ENCODE measurements at regions not wholly inside any gene's neighbourhood (a gene's known extent, or its start where the extent isn't known, plus 50 kb on each side); places are given as distances from the start of the nearest gene placed in this dataset.

DNA sequence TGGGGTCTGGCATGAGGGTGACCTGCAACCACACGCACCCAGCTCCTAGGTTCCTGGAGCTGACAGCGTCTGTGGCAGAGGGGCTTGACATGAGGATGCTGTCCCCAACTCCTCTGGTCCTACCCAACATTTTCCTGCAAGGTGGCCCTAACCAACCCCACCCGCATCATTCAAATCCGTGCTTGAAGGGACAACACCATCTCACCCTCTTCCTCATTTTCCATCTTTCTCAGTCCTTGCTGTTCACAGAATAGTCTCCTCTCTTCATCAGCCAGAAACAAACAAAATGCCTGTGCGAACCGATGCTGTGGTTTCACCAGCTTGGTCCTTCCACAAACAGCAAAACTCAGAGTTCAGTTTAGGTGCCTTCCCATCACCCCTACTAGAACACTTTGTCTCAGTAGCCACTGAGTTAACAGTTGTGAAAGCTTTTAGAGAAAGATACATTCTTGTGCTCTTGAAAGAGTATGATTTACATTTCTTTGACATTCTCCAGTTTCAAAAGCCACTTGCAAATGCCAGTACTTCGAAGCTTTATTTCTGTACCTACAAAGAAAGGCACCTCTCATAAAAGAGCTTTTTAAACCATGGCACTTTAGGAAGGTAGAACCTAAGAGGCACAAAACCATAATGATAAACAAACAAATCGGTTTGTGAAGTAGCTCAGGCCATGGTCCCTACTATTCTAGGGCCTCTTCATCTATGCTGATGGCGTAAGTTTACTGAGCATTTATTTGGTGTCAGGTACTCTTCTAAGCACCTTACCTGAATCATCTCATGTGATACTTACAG, 360.1 kb downstream of the SHQ1 start:
- Histone ChIP-seq H3K9me3 (replicated peaks; ENCODE audit: control insufficient read depth, low read depth, low read length) (no peaks in the 10 kb centered on the region), H3K36me3 (ENCODE audit: control insufficient read depth, insufficient read depth, low read length) (no peaks in the 10 kb centered on the region), H3K27ac (ENCODE audit: low read length) (peak overlapping the region; percentile 35), H3K4me3 (ENCODE audit: low read length) (no peak overlapping the region), H3K27me3 (ENCODE audit: control insufficient read depth, insufficient read depth, low read length) (peaks cover 5% of the 10 kb centered on the region), H3K4me1 (ENCODE audit: control insufficient read depth, insufficient read depth, low read length) (peaks cover 25% of the 10 kb centered on the region)
- DNase-seq: no peak
- WGBS (ENCODE audit: insufficient coverage): 88% methylated on average over 7 of the region's 9 CpGs

DNA sequence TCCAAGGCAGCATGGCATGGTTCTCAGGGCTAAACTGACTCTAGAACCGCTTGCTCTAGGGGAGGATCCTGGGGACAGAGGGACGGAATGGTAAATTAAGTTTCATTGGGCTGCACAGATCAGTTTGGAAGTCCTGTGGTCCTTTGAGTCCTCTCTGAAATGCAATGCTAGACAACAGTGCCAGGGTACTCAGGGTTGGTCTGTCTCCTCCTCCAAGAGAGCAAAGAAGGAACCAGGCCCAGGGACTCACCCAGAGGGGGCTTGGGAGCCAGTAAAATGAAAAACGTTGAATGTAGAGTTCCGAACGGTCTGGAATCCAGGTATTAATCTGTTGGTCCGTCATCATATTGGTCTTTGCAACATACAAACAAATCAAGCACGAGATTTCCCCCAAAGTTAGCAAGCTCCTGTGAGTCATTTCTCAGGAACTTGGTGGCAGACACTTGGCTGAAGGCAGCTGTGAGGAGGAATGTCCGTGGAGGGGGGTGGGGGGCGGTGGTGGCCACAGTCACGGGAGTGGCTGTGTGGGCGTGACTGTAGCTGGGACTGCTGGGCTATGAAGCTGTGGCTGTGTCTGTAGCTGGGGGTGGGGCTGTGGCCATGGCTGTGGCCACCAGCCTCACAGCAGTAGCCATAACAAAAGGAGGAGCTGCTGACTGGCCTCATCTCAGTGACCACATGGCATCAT, 361.0 kb downstream of the SHQ1 start:
- Histone ChIP-seq H3K27me3 (ENCODE audit: control insufficient read depth, insufficient read depth, low read length) (peaks cover 5% of the 10 kb centered on the region), H3K36me3 (ENCODE audit: control insufficient read depth, insufficient read depth, low read length) (no peaks in the 10 kb centered on the region), H3K4me1 (ENCODE audit: control insufficient read depth, insufficient read depth, low read length) (peaks cover 26% of the 10 kb centered on the region), H3K27ac (ENCODE audit: low read length) (peak overlapping the region; percentile 62), H3K4me3 (ENCODE audit: low read length) (no peak overlapping the region), H3K9me3 (replicated peaks; ENCODE audit: control insufficient read depth, low read depth, low read length) (no peaks in the 10 kb centered on the region)
- WGBS (ENCODE audit: insufficient coverage): 68% methylated on average over 8 of the region's 11 CpGs
- peak; percentile 52 for DNase-seq

DNA sequence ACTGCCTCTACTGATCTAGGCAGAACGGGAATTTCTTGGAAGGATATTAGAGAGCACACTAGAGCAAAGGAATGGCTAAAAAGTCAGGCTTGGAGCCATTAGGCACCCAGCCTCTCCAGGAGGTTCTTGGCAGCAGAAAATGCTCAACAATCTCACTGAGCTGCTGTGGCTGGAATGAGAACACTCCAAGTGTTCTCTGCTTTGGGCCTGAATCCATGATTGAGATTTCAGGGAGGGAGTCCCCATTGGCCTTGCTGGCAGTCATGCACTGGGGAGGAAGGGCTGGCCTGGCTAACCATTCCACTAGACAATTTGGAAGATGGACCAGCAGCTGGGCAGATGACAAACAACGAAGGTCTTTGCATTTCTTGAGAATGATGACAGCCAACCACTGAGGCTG, 362.6 kb downstream of the SHQ1 start:
- H3K4me1 ChIP-seq (ENCODE audit: control insufficient read depth, insufficient read depth, low read length): peaks cover 22% of the 10 kb centered on the region
- H3K27ac ChIP-seq (ENCODE audit: low read length): no peak overlapping the region

DNA sequence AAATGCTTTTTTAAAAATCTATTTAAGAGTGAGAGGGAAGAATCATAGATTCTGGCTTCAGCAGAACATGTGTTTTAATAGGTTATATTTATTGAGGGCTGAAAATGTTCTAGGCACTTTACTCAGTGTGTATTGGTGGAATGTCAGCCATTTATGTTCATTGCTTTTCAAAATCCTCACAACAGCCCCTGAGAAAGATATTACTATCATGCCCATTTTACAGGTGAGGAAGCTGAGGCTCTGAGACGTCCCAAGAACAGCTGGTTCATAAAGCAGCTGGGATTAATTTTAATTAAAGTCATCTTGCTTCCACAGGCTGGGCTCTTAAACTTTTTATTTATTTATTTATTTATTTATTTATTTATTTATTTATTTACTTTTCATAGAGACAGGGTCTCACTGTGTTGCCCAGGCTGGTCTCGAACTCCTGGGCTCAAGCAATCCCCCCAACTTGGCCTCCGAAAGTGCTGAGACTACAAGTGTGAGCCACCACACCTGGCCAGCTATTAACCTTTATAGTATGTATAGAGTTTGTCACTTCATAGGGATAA, 364.6 kb downstream of the SHQ1 start:
- no peak overlapping the region for H3K4me3 ChIP-seq (ENCODE audit: low read length)

More for the DNA sequence above, 362.6 kb downstream of the SHQ1 start:
- Histone ChIP-seq H3K27me3 (ENCODE audit: control insufficient read depth, insufficient read depth, low read length) (peaks cover 2% of the 10 kb centered on the region), H3K36me3 (ENCODE audit: control insufficient read depth, insufficient read depth, low read length) (no peaks in the 10 kb centered on the region), H3K4me3 (ENCODE audit: low read length) (no peak overlapping the region), H3K9me3 (replicated peaks; ENCODE audit: control insufficient read depth, low read depth, low read length) (no peaks in the 10 kb centered on the region)
- DNase-seq: peak; percentile 74
- 22% methylated on average over 1 of the region's 2 CpGs for WGBS (ENCODE audit: insufficient coverage)

DNA sequence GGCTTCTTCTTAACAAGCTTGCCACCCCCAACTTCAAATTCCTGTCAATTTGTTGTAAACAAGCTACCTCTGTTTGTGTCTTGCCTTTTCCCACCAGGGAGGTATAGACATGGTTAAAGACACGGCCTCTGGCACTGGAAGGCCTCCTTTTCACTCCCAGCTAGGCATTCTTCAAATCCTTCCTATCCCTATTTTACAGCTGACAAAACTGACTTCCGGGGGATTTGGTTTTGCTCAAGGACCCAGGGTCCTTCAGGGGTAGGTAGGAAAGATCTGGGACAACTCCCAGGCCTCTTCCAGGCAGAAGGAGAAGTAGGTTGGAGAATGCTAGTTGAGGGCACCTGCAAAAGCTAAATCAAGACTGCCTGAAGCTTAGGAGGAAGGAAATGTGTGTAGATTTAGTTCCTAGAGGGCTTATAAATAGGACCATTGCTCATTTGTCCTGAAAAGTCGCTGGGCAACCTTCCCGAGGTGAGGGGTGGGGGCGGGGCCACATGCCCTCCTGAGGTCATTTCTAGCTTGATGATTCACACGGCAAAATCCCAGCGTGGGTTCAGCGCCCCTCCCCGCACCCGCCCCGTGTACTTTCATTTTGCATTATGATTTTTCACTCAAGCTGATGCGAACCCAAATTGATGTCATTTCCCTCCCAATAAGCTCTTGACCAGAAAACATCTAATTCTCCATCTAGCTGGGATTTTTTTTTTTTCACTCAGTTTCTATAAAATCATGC, 365.5 kb downstream of the SHQ1 start:
- peak; percentile 62 for DNase-seq
- H3K4me3 ChIP-seq (ENCODE audit: low read length): no peak overlapping the region
- peak overlapping the region; percentile 2 for H3K27ac ChIP-seq (ENCODE audit: low read length)
- 25% methylated on average over 11 of the region's 12 CpGs for WGBS (ENCODE audit: insufficient coverage)
- H3K36me3 ChIP-seq (ENCODE audit: control insufficient read depth, insufficient read depth, low read length): no peaks in the 10 kb centered on the region
- H3K4me1 ChIP-seq (ENCODE audit: control insufficient read depth, insufficient read depth, low read length): peaks cover 20% of the 10 kb centered on the region
- H3K27me3 ChIP-seq (ENCODE audit: control insufficient read depth, insufficient read depth, low read length): peaks cover 1% of the 10 kb centered on the region
- H3K9me3 ChIP-seq (replicated peaks; ENCODE audit: control insufficient read depth, low read depth, low read length): no peaks in the 10 kb centered on the region

More for the DNA sequence above, 364.6 kb downstream of the SHQ1 start:
- H3K36me3 ChIP-seq (ENCODE audit: control insufficient read depth, insufficient read depth, low read length): no peaks in the 10 kb centered on the region
- no peaks in the 10 kb centered on the region for H3K9me3 ChIP-seq (replicated peaks; ENCODE audit: control insufficient read depth, low read depth, low read length)
- no CpG with 5 or more reads among the region's 3 CpGs for WGBS (ENCODE audit: insufficient coverage)
- no peak for DNase-seq
- H3K27ac ChIP-seq (ENCODE audit: low read length): no peak overlapping the region
- peaks cover 2% of the 10 kb centered on the region for H3K27me3 ChIP-seq (ENCODE audit: control insufficient read depth, insufficient read depth, low read length)
- peaks cover 22% of the 10 kb centered on the region for H3K4me1 ChIP-seq (ENCODE audit: control insufficient read depth, insufficient read depth, low read length)

DNA sequence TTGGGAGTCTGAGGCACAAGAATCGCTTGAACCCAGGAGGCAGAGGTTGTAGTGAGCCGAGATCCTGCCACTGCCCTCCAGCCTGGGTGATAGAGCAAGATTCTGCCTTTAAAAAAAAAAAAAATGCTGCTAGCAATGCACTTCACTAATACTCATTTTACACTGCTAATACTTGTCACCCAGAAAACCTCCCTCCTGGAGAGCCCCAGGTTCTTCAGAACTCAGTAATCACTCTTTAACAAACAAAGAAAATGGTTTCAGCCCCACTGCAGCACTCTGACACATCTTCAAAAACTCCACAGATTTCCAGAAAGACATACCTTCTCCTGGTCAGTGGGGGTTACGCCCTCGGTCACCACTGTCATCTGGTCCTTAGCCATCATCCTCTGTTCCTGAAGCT, 366.7 kb downstream of the SHQ1 start:
- Histone ChIP-seq H3K9me3 (replicated peaks; ENCODE audit: control insufficient read depth, low read depth, low read length) (no peaks in the 10 kb centered on the region), H3K4me1 (ENCODE audit: control insufficient read depth, insufficient read depth, low read length) (peaks cover 10% of the 10 kb centered on the region), H3K27me3 (ENCODE audit: control insufficient read depth, insufficient read depth, low read length) (no peaks in the 10 kb centered on the region), H3K4me3 (ENCODE audit: low read length) (no peak overlapping the region), H3K36me3 (ENCODE audit: control insufficient read depth, insufficient read depth, low read length) (no peaks in the 10 kb centered on the region), H3K27ac (ENCODE audit: low read length) (no peak overlapping the region)
- no peak for DNase-seq
- WGBS (ENCODE audit: insufficient coverage): 100% methylated on average over 2 of the region's 4 CpGs

GRCh38 chr3:72480366-72480765, 367.9 kb downstream of the SHQ1 start:
- peaks cover 4% of the 10 kb centered on the region for H3K4me1 ChIP-seq (ENCODE audit: control insufficient read depth, insufficient read depth, low read length)
- no peak for DNase-seq
- no peaks in the 10 kb centered on the region for H3K27me3 ChIP-seq (ENCODE audit: control insufficient read depth, insufficient read depth, low read length)
- H3K9me3 ChIP-seq (replicated peaks; ENCODE audit: control insufficient read depth, low read depth, low read length): no peaks in the 10 kb centered on the region
- H3K27ac ChIP-seq (ENCODE audit: low read length): no peak overlapping the region
- H3K4me3 ChIP-seq (ENCODE audit: low read length): no peak overlapping the region
- H3K36me3 ChIP-seq (ENCODE audit: control insufficient read depth, insufficient read depth, low read length): no peaks in the 10 kb centered on the region

GRCh38 chr3:72479651-72480215, 368.5 kb downstream of the SHQ1 start:
- Histone ChIP-seq H3K27me3 (ENCODE audit: control insufficient read depth, insufficient read depth, low read length) (no peaks in the 10 kb centered on the region), H3K4me1 (ENCODE audit: control insufficient read depth, insufficient read depth, low read length) (peaks cover 4% of the 10 kb centered on the region), H3K9me3 (replicated peaks; ENCODE audit: control insufficient read depth, low read depth, low read length) (no peaks in the 10 kb centered on the region), H3K4me3 (ENCODE audit: low read length) (no peak overlapping the region), H3K27ac (ENCODE audit: low read length) (no peak overlapping the region), H3K36me3 (ENCODE audit: control insufficient read depth, insufficient read depth, low read length) (no peaks in the 10 kb centered on the region)
- WGBS (ENCODE audit: insufficient coverage): 100% methylated on average over 2 of the region's 2 CpGs
- DNase-seq: no peak

GRCh38 chr3:72476139-72476483, 372.1 kb downstream of the SHQ1 start:
- peaks cover 3% of the 10 kb centered on the region for H3K27me3 ChIP-seq (ENCODE audit: control insufficient read depth, insufficient read depth, low read length)
- H3K36me3 ChIP-seq (ENCODE audit: control insufficient read depth, insufficient read depth, low read length): no peaks in the 10 kb centered on the region
- DNase-seq: no peak
- no peak overlapping the region for H3K4me3 ChIP-seq (ENCODE audit: low read length)
- H3K27ac ChIP-seq (ENCODE audit: low read length): no peak overlapping the region
- no peaks in the 10 kb centered on the region for H3K4me1 ChIP-seq (ENCODE audit: control insufficient read depth, insufficient read depth, low read length)
- H3K9me3 ChIP-seq (replicated peaks; ENCODE audit: control insufficient read depth, low read depth, low read length): peaks cover 3% of the 10 kb centered on the region

All from muscle of leg (tissue), 3 donors.